ENCODE measurements at regions not wholly inside any gene's neighbourhood (a gene's known extent, or its start where the extent isn't known, plus 50 kb on each side); places are given as distances from the start of the nearest gene placed in this dataset.
"Not testable (repeated sequence)": the region's sequence is repeated elsewhere in the genome, so short reads cannot be mapped to it uniquely, and the experiment has no call there.

DNA sequence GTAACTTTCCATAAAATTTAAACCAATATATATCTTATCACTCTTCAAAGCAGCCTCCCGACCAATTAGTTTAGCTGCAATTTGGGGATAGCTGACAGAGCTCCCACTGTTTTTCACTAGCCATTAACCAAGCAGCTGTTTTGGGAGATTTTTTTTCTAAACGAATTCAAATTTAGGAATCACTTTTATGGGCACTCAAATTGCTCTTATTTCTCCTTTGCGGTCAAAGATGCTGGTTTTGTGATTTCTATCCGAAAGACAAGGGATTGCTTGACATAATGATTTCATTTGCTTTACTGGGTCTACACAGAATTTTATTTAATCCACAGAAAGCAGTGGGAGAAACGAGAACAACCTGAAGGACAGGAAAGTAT, 505.7 kb upstream of the IL12A start:
- Mint-ChIP-seq H3K4me1 (ENCODE audit: low read depth) (no peaks in the 10 kb centered on the region), H3K36me3 (ENCODE audit: low read depth) (no peaks in the 10 kb centered on the region), H3K27me3 (no peaks in the 10 kb centered on the region), H3K27ac (no peak overlapping the region), H3K4me3 (no peak overlapping the region), H3K9me3 (peaks cover 6% of the 10 kb centered on the region)
- intact Hi-C loops (cut with micrococcal nuclease), result no loop called here

DNA sequence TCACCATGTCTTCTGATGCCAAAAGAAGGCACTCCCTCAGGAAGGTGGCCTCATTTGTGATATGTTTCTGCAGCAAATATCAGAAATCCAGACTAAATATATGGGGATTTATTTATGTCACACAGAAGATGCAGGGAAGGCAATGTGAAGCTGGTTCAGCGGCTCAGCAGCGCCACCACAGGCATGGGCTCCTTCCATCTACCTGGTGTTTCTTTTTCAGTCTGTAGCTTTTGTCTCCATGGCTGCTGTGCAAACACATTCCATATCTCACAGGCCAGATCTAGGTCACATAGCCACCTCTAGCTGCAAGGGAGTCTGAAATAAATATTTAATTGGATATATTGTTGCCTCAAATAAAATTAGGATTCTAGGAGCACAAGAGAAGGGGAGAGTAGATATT, 502.1 kb upstream of the IL12A start:
- intact Hi-C loops (cut with micrococcal nuclease), result no loop called here
- Mint-ChIP-seq H3K27me3 (no peaks in the 10 kb centered on the region), H3K27ac (no peak overlapping the region), H3K4me1 (ENCODE audit: low read depth) (no peaks in the 10 kb centered on the region), H3K9me3 (peaks cover 10% of the 10 kb centered on the region), H3K36me3 (ENCODE audit: low read depth) (no peaks in the 10 kb centered on the region), H3K4me3 (no peak overlapping the region)

DNA sequence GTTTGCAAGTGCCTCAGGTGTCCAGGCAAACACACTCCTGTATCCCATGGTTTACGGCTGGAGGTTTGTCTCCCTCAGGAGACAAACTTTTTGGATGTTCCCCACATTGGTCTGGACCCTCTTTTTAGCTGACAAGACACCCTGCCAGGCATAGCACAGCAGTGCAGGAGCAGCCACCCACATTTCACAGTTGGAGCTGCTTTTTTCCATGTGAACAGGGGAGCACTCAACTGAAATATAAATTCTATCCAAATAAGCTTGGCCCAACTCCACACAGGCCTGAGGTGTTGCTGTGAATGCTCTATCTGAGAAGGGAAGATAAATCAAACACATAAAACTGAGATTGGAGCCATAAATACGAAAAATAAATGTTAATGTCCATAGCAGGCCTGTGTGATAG, 501.3 kb upstream of the IL12A start:
- Mint-ChIP-seq H3K4me3 (no peak overlapping the region), H3K27me3 (no peaks in the 10 kb centered on the region), H3K36me3 (ENCODE audit: low read depth) (no peaks in the 10 kb centered on the region), H3K27ac (no peak overlapping the region), H3K9me3 (peaks cover 10% of the 10 kb centered on the region), H3K4me1 (ENCODE audit: low read depth) (no peaks in the 10 kb centered on the region)
- intact Hi-C loops (cut with micrococcal nuclease), result no loop called here

DNA sequence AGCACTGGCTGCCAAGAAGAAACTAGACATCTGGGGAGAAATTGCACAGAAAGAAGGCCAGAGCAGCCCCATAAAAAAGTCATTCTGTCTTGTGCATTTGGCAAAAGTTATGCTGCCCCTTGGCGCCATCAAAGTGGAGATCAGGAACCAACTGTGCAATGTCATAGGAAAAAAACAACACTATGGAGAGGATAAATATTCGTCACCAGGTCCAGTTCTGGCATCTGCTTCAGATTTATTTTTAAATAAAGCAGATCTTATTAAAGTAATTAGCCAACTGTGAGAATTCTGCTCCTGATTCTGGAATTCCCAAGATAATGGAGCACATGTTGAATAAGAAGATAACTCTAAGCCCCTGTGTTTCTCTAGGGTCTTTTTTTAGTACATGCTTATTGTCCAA, 500.0 kb upstream of the IL12A start:
- intact Hi-C loops (cut with micrococcal nuclease), result no loop called here
- H3K36me3 Mint-ChIP-seq (ENCODE audit: low read depth), result no peaks in the 10 kb centered on the region
- H3K27ac Mint-ChIP-seq, result no peak overlapping the region
- H3K4me1 Mint-ChIP-seq (ENCODE audit: low read depth), result no peaks in the 10 kb centered on the region
- H3K9me3 Mint-ChIP-seq, result peaks cover 10% of the 10 kb centered on the region
- H3K27me3 Mint-ChIP-seq, result no peaks in the 10 kb centered on the region
- H3K4me3 Mint-ChIP-seq, result no peak overlapping the region

DNA sequence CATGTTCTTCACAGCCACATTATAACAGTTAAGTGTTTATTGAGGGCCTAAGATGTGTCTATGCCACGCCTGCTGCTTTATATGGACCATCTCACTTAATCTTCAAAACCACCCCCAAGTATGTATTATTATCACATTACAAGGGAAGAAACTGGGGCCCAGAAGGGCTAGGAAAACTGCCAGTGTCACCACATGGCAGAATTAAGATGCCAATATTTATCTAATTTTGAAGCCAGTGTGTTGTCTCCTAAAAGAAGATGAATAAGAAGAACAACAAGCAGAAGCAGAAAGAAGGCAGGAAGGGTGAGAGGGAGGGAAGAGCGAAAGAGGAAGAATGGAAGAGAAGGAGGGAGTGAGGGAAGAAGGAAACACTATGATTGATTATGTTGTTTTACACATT, 491.3 kb upstream of the IL12A start:
- intact Hi-C loops (cut with micrococcal nuclease), result no loop called here
- Mint-ChIP-seq H3K4me3 (no peak overlapping the region), H3K36me3 (ENCODE audit: low read depth) (no peaks in the 10 kb centered on the region), H3K27me3 (no peaks in the 10 kb centered on the region), H3K9me3 (no peaks in the 10 kb centered on the region), H3K4me1 (ENCODE audit: low read depth) (no peaks in the 10 kb centered on the region), H3K27ac (no peak overlapping the region)

DNA sequence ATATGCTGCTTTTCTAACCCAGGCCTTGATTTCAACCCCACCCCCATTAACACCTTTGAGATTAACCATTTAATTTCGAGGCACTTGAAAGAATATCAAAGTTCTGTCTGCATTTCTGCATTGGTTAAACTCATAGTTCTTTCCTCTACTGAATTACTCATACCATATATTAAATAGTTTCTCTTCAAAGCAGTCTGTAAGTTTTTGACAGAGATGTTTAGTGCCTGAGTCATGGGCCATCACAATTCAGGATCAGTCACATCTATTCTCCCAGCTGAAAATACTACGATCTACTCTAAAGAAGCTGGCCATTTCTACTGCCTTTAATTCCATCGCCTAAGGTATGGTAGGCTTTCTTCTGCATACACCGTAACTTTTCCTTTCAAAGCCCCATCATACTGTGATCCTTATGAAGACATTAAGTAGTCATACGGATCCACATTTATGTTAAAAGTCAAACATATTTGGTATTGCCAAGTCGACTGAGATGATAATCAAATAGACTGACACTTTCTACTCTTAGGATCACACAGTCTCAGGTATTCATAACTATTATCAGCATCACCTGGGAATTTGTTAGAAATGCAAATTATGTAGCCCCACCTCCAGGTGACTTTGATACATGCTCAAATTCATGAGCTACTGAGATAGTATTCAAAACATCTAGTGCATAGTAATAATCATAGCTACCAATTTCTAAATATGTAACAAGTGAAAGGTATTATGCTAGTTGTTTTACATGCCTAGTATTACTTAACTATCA, 489.4 kb upstream of the IL12A start:
- H3K27me3 Mint-ChIP-seq, result no peaks in the 10 kb centered on the region
- H3K36me3 Mint-ChIP-seq (ENCODE audit: low read depth), result no peaks in the 10 kb centered on the region
- H3K9me3 Mint-ChIP-seq, result no peaks in the 10 kb centered on the region
- no peak overlapping the region for H3K27ac Mint-ChIP-seq
- no peak overlapping the region for H3K4me3 Mint-ChIP-seq
- no peaks in the 10 kb centered on the region for H3K4me1 Mint-ChIP-seq (ENCODE audit: low read depth)
- intact Hi-C loops (cut with micrococcal nuclease), result no loop called here

DNA sequence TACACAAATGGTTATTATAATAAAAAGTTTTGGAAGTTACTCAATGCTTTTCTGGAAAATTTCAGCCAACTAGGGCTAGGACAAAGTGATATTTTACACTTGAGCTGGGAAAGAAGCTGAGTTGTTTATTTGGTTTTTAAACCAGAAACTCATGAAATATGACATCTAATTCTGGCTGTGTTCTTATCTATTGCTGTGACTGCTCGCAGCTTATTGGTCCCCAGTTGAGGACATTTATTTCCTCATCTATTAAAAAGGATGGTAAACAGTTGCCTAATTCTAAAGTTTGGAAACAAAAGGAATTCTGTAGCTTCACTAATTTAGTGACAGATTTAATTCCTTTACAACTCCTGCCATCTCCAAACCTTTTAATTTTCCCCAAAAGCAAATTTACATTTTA, 487.6 kb upstream of the IL12A start:
- Mint-ChIP-seq H3K9me3 (no peaks in the 10 kb centered on the region), H3K4me3 (no peak overlapping the region), H3K36me3 (ENCODE audit: low read depth) (no peaks in the 10 kb centered on the region), H3K27me3 (no peaks in the 10 kb centered on the region), H3K4me1 (ENCODE audit: low read depth) (no peaks in the 10 kb centered on the region), H3K27ac (no peak overlapping the region)
- intact Hi-C loops (cut with micrococcal nuclease), result no loop called here

DNA sequence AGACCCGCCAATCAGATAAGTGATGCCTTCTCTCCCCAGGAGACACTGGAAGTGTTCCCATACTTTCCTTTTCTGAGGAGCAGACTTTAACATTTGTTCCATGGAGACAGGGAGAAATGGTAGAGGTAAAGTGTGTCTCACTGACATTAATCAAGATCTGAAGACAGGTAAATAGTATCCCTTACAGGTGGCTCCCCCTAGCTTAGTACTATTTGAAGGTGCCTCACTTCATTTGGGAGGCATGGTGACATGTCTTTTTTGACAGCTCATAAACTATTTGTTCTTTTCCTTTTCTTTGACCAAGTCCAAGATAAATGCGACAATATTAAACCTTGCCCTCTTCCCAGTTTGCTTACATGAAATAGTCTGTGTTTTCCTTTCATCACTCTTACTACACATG, 485.6 kb upstream of the IL12A start:
- H3K9me3 Mint-ChIP-seq, result no peaks in the 10 kb centered on the region
- no peak overlapping the region for H3K27ac Mint-ChIP-seq
- H3K27me3 Mint-ChIP-seq, result no peaks in the 10 kb centered on the region
- intact Hi-C loops (cut with micrococcal nuclease), result no loop called here
- no peak overlapping the region for H3K4me3 Mint-ChIP-seq
- no peaks in the 10 kb centered on the region for H3K36me3 Mint-ChIP-seq (ENCODE audit: low read depth)
- H3K4me1 Mint-ChIP-seq (ENCODE audit: low read depth), result no peaks in the 10 kb centered on the region

DNA sequence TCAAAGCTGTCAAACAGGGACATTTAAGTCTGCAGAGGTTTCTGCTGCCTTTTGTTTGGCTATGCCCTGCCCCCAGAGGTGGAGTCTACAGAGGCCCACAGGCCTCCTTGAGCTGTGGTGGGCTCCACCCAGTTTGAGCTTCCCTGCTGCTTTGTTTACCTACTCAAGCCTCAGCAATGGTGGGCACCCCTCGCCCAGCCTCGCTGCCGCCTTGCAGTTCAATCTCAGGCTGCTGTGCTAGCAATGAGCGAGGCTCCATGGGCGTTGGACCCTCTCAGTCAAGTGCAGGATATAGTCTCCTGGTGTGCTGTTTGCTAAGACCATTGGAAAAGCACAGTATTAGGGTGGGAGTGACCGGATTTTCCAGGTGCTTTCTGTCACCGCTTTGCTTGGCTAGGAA, 477.6 kb upstream of the IL12A start:
- H3K27ac Mint-ChIP-seq; H3K4me3 Mint-ChIP-seq; H3K4me1 Mint-ChIP-seq (ENCODE audit: low read depth); H3K27me3 Mint-ChIP-seq; H3K36me3 Mint-ChIP-seq (ENCODE audit: low read depth); H3K9me3 Mint-ChIP-seq; intact Hi-C loops (cut with micrococcal nuclease): not testable (repeated sequence)

DNA sequence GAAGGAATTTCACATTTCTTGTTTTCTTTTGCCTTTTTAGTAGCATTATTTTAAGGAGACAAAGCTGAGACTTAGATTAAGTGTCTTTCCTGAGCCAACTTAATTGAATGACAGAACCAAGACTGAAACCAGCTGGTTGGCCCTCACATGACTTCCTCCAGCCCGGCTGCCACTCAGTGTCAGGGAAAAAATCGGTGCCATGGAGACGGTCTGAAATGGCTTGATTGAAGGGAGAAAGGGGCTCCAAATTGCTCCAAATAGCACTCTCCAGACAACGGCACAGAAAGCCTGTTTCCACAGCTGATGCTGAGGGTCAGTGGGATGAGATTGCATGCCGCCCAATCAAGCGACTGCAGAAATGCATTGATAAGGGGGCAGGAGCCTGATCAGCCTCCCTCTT, 475.2 kb upstream of the IL12A start:
- peaks cover 8% of the 10 kb centered on the region for H3K9me3 Mint-ChIP-seq
- H3K27me3 Mint-ChIP-seq, result no peaks in the 10 kb centered on the region
- no peak overlapping the region for H3K27ac Mint-ChIP-seq
- no peaks in the 10 kb centered on the region for H3K4me1 Mint-ChIP-seq (ENCODE audit: low read depth)
- H3K4me3 Mint-ChIP-seq, result no peak overlapping the region
- H3K36me3 Mint-ChIP-seq (ENCODE audit: low read depth), result no peaks in the 10 kb centered on the region
- intact Hi-C loops (cut with micrococcal nuclease), result no loop called here

DNA sequence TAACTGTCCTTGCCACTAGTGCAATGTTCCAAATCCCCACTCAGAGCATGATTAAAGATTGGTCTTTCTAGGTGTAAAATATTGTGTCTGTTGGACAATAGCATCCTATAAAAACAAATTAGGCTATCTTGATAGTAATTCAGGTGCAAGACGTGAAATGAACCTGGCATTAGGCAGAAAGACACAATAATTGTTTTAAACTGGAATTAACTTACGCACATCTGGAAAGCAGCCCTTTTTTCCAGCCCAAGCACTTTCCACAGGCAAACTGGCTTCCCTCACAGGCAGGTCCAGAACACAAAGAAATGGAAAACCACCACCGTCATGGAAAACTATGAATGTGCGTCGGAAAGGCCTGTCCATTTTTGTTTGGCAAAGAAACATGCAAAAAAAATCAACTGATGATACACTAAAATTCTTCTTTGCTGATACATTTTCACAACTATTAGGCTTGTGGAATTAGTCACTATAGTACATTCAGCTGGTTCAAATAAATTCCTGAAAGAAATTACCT, 474.7 kb upstream of the IL12A start:
- Mint-ChIP-seq H3K27me3 (no peaks in the 10 kb centered on the region), H3K27ac (no peak overlapping the region), H3K4me3 (no peak overlapping the region), H3K9me3 (peaks cover 8% of the 10 kb centered on the region), H3K4me1 (ENCODE audit: low read depth) (no peaks in the 10 kb centered on the region), H3K36me3 (ENCODE audit: low read depth) (no peaks in the 10 kb centered on the region)
- intact Hi-C loops (cut with micrococcal nuclease), result no loop called here

DNA sequence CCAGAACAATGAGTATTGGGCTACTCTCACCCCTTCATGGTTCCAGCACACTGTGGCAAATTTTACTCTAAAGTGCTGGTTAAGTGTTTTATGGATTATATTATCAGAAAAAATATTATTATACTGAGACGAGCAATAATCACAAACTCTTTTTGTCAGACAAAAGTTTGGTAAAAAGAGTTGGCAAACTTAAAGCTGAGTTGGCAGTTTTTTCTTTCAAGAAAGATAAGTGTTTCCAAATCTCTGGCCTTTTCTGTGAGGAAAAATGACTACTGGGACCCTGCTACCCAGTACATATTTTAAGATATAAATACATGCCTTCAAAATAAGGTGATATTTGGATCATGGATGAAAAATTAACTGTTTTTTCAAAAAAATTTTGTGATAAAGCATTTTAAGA, 471.5 kb upstream of the IL12A start:
- Mint-ChIP-seq H3K27me3 (no peaks in the 10 kb centered on the region), H3K4me1 (ENCODE audit: low read depth) (no peaks in the 10 kb centered on the region), H3K27ac (no peak overlapping the region), H3K9me3 (no peaks in the 10 kb centered on the region), H3K4me3 (no peak overlapping the region), H3K36me3 (ENCODE audit: low read depth) (no peaks in the 10 kb centered on the region)
- intact Hi-C loops (cut with micrococcal nuclease), result no loop called here

DNA sequence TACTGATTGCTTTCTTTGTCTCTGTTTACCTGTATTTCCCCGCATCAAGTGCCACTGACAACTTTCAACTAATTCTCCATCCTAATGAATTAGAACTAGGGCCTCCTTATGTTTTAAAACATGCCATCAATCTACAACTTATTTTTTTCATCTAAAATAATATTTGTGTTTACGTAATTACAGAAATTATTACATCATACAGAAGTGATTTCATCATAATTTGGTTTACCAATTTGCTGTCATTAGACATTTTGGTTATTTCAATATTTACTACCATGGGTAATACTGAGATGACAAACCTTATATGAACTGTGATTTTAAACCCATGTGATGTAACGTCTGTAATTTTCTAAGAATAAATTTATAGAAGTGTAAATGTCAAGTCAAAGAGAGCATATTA, 468.0 kb upstream of the IL12A start:
- Mint-ChIP-seq H3K9me3 (no peaks in the 10 kb centered on the region), H3K4me1 (ENCODE audit: low read depth) (no peaks in the 10 kb centered on the region), H3K27ac (no peak overlapping the region), H3K36me3 (ENCODE audit: low read depth) (no peaks in the 10 kb centered on the region), H3K27me3 (no peaks in the 10 kb centered on the region), H3K4me3 (no peak overlapping the region)
- intact Hi-C loops (cut with micrococcal nuclease), result no loop called here

DNA sequence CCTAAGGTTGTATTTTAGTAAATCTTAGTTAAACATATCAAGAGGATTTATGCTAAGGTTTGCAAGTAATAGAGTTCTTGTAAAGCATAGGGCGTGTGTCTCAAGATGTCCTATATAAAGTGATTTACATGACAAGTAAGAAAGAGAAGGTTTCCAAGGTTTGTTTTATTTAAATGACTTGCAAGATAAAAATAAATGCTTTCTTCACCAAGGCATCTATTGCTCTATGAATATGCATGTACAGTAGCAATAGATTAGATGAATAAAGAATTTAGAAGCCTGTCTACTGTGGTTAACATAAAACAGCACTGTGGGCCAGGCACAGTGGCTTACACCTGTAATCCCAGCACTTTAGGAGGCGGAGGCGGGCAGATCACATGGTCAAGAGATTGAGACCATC, 466.4 kb upstream of the IL12A start:
- Mint-ChIP-seq H3K27ac (no peak overlapping the region), H3K9me3 (no peaks in the 10 kb centered on the region), H3K4me3 (no peak overlapping the region), H3K36me3 (ENCODE audit: low read depth) (no peaks in the 10 kb centered on the region), H3K4me1 (ENCODE audit: low read depth) (no peaks in the 10 kb centered on the region), H3K27me3 (no peaks in the 10 kb centered on the region)
- intact Hi-C loops (cut with micrococcal nuclease), result no loop called here

DNA sequence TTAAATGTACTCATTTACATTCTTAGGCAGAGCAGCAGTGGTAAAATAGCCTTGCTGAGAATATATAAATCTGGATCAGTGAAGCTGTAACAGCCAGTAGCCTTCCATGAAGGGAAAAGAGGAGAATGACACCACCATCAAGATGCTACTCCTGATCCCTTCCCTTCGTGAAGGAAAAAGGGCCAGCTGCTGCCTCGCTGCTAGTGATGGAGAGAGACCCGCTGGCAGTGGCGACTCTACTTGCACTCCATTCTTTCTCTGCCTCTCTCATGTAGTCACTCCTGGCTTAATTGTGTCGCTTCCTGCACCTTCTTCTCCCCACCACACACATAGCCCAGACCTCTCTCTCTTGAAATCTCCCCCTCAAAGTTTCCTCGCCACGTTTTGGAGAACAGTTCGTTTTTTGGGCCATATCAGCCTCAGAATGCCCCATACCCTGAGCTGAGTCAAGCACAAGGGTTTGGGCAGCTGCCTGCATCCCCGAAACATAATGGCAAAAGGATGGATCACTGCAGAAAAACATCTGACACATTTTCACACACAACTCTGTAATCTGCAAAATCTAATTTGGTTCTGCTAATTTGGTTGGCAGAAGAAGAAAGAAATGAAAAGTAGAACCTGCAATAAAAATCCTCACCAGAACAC, 460.3 kb upstream of the IL12A start:
- Mint-ChIP-seq H3K27me3 (no peaks in the 10 kb centered on the region), H3K27ac (no peak overlapping the region), H3K4me1 (ENCODE audit: low read depth) (no peaks in the 10 kb centered on the region), H3K36me3 (ENCODE audit: low read depth) (no peaks in the 10 kb centered on the region), H3K4me3 (no peak overlapping the region), H3K9me3 (no peaks in the 10 kb centered on the region)
- intact Hi-C loops (cut with micrococcal nuclease), result no loop called here

All from dendritic cell treated with granulocyte-macrophage colony-stimulating factor and Interleukin-4, amounts not matched to agents 40 ng/mL and 50 ng/mL, for 4 days (primary cell).